KOPT-K1 (cell line): ENCODE measurements at regions not wholly inside any gene's neighbourhood (a gene's known extent, or its start where the extent isn't known, plus 50 kb on each side); places are given as distances from the start of the nearest gene placed in this dataset.

Experiments used
- H3K27ac ChIP-seq: fragments of 200-600 bp; sonication (generic); 2 replicates; pipeline ENCODE4 v1.5.1; 2016; ENCODE audit warnings: antibody characterized with exemption, mild to moderate bottlenecking, low read depth, low read length; ENCODE audit not compliant: poor library complexity, severe bottlenecking
- H3K36me3 ChIP-seq: fragments of 200-600 bp; sonication (generic); 2 replicates; pipeline ENCODE4 v1.5.1; 2017; ENCODE audit warnings: antibody characterized with exemption, mild to moderate bottlenecking, low read length, moderate library complexity; ENCODE audit not compliant: insufficient read depth
- H3K9me3 ChIP-seq: fragments of 200-600 bp; sonication (generic); 2 replicates; pipeline ENCODE4 v1.5.1; 2017; ENCODE audit warnings: antibody characterized with exemption, low read length, mild to moderate bottlenecking; ENCODE audit not compliant: insufficient read depth, poor library complexity, severe bottlenecking

DNA sequence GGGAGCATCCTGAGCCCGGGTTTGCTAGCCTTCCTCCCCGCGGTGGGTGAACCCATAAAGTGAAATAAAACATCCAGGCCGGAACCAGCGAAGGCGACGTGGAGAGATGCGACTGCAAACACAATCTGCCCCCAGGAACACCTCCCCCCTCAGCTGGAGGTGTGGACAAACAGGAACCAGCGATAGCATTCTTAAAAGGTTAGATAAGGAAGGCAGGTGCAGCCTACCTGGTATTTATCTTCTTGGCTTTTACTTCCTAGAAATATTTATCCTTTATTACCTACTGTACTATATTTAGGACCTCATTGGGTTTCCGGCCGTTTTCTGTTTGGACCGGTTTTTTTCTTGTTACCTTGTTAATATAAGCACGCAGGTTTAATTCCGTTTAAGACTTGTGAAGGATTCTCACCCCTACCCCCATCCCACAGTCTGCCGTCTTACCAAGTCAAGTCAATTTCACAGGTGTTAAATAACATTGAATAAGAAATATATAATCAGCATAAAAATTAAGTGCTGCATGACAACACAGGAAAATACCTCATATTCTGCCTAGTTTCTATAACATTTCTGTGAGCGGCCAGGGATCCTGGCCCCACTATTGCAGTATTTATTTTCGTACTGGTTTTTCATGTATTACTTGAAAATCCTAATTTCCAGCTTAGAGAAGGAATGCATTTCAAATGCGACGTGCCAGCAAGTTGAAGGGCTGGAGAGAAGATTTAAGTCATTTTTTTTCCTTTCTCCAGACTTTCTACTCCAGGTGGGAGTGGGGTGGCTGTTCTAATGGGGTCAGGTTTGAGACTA is 224.0 kb upstream of the ID2 start:
- Histone ChIP-seq H3K9me3 (no peaks in the 10 kb centered on the region), H3K36me3 (no peaks in the 10 kb centered on the region), H3K27ac (no peak overlapping the region)

DNA sequence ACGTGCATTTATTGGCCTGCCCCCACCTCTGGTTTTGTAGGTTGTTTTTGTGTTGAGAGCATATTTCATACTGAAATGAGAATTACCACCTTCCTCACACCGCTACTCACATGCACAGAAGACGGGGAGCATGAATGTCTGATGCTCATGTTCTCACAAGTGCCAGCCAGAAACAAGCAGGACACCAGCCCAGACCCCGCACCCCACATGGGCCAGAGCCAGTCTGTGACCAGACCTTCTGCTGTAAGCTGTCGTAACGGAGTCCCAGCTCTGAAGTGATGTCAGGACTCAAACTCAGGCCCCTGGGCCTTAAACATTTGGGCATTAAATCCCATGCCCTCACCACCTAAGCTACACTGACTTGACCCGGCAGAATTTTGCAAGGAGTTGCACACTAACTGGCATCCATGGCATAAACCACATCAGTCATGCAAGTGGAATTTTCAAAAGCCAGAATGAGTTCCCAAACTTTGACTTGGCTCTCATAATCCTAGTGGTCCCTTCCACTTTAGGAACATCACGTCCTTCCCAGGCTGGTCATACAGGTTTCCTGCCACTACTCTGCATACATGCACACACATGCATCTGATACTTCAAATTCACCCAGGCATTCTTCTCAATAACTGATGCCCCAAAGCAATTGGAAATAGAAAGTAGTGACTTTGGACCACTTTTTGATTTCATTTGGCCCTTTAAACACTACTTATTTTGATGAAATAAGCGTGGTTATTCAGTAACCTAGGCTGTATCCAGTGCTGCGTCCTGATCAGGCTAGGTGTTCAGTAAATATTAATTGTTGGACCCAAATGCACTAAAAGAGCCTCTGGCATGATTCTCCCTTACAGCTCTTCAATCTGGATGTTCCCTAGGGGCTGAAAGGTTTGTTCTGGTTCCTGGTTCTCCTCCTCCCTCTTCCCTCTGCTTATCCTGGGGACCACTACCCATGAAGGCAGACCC is 223.1 kb upstream of the ID2 start:
- H3K9me3 ChIP-seq = no peaks in the 10 kb centered on the region
- no peak overlapping the region for H3K27ac ChIP-seq
- H3K36me3 ChIP-seq = no peaks in the 10 kb centered on the region

DNA sequence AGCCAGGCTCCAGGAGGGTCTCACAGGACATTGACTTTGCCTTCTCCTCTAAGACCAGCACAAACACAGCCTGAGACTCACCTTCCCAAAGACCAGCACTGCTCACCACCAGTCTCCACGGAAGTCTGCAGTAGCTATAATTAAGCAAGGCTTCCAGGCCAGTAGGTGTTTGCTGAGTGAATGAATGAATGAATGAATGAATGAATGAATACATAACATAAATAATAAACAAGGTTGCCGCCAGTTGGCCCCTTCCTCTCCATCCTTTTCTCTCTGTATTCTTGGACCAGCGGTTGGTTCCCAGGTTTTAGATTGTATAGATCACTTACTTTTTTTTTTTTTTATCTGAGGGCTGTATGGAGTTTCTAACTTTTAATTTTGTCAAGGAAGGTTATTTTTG is 222.4 kb upstream of the ID2 start:
- Histone ChIP-seq H3K27ac (no peak overlapping the region), H3K36me3 (no peaks in the 10 kb centered on the region), H3K9me3 (no peaks in the 10 kb centered on the region)

DNA sequence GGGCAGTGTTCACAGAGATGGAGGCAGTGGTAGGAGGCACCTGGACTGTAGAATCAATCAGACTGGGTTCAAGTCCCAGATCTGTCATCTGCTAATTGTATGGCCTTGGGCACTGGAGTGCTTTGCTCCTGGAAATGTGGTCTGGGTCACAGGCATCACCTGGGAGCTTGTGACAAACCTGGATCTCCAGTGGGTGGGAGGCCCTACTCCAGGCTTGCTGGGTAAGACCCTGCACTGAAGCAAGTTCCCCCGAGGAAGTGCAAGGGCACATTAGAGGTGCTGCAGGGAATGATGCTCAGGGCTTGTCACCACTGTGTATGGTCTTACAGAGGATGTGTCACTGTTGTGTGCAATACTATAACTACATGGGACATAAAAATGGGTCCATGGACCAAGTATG is 220.5 kb upstream of the ID2 start:
- Histone ChIP-seq H3K27ac (no peak overlapping the region), H3K36me3 (no peaks in the 10 kb centered on the region), H3K9me3 (no peaks in the 10 kb centered on the region)

DNA sequence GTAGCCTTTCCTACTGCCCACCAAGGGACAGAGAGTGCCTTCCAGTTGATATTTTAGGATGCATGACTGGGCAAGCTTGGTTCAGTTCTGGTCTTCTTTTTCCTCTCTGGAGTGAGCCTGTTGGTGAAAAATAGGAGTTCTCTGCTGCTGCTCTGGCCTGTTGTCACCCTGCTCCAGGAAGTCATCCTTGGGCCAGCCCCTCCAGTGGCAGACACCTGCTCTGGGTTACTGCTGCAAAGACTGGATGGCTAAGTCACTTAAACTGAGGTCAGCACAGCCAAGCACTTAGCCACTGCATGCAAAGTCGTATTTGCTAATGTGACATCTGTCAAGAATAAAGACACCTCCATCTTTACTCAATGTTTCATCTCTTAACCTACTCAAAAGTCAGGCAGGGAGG is 219.6 kb upstream of the ID2 start:
- Histone ChIP-seq H3K9me3 (no peaks in the 10 kb centered on the region), H3K27ac (no peak overlapping the region), H3K36me3 (no peaks in the 10 kb centered on the region)

DNA sequence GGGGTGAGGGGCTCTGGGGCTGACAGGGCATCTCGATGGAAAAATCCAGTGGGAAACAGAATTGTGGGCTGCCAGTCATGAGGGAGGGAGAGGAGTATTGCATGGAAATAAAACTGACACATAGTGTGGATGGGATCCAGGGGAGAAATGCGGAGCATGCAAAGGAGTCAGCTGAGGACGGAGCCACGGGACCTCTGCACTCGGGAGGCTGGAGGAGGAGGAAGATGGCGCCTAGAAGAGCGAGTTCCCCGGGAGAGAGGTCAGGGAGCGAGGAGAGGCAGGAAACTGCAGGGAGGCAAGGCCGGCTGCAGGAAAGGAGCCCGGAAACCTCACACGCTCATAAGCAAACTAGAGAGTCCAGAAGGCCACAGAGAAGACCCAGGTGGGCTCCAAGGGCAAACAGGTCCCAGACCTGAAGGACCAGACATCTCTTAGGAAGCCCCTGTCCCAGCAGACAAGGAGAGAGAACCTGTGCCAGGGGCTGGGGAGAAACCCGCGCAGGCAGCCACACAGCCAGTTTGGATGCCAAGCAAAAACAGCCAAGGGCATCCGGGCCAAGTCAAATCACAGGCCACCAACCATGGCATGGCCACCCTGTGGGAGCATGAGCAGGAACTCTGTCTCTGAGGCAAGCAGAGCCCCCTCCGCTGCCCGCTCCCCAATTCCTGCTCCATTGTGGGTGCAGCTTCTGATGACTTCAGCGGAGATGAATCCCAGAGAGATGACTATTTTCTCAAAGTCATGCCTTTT is 218.8 kb upstream of the ID2 start:
- H3K9me3 ChIP-seq = no peaks in the 10 kb centered on the region
- H3K36me3 ChIP-seq = no peaks in the 10 kb centered on the region
- H3K27ac ChIP-seq = no peak overlapping the region

DNA sequence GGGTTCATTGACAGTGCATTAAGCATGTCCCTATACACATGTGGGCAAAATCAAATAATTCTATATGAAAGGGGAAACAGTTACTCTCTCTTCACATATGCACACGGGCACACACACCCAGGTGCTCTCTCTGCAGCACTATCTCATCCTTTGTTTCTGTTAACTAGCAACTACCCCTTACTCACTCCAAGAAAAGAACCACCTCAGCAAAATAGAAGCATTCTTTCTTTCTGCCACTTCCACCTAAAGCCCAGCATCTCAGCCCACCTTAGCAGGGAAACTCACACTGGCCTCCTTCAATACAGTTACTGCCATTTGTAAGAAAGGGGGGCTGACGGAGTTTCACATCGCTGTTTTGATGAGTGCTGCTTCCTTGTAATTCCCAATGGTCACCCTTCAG is 216.3 kb upstream of the ID2 start:
- Histone ChIP-seq H3K9me3 (no peaks in the 10 kb centered on the region), H3K27ac (no peak overlapping the region), H3K36me3 (no peaks in the 10 kb centered on the region)

DNA sequence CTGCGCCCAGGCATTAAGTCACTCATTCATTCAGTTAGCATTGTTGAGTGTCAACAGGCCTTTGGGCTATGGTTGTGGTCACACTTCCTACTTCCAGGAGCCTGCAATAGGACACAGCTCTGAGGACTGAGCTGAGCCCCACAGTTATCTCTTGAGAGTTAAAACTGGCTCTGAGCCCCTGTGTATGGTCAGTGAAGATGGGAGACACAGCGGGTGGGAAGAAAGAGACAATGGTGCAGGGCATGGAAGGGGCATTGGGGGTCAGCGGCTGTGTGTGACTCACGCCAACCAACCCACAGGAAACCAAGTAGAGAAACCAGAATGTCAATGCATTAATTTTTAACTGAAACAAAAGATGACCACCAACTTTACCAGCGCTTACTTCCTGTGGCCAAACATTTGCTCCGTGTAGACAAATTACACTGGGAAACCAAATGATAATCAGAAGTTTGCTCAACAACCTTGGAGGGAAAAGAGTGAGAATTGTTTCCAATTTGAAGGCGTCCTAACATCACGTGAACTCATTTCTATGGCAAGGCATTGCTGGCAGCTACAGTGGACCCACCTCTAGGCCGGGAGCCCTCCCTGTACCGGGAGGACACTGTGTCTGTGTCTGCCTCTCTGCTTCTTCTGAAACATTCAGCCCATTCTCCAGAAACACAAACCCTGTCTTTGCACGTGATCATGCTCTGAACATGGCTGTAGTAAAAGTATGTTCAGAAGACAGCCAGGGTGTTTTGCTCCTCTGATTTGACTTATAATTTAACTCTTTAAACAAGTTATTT is 212.0 kb upstream of the ID2 start:
- Histone ChIP-seq H3K9me3 (no peaks in the 10 kb centered on the region), H3K27ac (no peak overlapping the region), H3K36me3 (no peaks in the 10 kb centered on the region)

DNA sequence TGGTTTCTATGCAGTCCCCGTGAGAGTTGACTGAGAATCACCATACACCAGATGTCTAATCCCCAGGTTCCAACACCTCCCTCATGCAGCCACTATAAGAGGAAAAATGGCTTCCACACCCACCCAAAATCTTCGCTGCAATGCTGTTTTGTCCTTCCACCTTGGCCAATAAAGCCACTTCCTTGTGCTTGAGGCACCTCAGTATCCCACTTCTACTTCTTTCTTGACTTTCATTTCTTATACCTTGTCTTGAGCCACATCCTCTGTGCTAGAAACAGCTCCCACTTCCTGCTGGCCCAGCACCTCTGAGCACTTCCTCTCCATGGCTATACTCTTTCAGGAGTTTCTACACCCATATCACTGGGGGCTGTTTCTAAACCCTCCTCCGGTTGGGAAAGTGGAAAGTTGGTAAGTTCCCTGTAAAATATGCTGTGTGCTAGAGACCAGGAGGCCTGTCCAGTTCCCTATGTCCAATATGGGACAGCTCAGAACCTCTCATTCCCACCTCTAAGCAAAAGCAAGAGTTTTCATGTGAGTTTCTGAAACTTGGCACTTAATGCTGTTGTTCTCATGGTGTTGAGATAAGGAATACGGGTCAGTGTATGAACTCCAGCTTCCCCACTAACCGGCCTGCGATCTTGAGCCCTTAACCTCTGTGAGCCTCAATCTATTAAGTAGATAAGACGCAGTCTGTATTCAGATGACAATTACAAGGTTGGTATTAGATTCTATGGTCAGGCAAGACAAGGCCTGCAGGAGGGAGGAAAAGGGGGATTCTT is 209.1 kb upstream of the ID2 start:
- Histone ChIP-seq H3K36me3 (no peaks in the 10 kb centered on the region), H3K9me3 (no peaks in the 10 kb centered on the region), H3K27ac (peak overlapping the region; percentile 39)

DNA sequence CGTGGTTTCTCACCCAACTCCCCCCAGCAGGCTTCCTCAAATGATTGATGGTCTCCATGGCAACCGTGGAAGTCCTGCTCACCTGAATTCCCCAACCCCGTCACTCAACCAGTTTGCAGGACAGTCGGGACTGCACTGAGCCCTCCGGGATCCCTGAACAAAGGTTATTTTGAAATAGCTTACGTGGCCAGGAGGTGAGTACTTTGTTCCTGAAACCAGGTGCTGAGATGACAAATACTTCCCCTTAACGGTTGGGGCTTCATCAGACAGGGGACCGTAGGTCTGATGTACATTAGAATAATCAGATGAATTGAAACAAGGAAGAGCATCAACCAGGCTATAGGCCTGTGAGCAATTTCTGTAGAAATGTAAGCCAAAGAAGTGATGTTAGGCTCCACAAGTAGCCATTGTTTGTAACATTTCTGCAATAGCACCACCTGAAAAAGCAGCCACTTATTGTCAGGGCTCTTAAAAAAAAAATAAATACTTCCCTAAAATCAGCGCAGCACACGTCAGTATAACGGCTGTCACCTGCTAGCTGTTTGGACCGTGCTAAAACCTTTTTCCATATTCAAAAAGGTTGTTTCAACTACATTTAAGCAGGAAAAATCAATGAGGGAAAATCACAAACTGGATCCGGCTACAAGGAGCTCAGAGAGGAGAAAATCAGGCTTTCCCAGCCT is 206.4 kb upstream of the ID2 start:
- H3K9me3 ChIP-seq = no peaks in the 10 kb centered on the region
- no peak overlapping the region for H3K27ac ChIP-seq

DNA sequence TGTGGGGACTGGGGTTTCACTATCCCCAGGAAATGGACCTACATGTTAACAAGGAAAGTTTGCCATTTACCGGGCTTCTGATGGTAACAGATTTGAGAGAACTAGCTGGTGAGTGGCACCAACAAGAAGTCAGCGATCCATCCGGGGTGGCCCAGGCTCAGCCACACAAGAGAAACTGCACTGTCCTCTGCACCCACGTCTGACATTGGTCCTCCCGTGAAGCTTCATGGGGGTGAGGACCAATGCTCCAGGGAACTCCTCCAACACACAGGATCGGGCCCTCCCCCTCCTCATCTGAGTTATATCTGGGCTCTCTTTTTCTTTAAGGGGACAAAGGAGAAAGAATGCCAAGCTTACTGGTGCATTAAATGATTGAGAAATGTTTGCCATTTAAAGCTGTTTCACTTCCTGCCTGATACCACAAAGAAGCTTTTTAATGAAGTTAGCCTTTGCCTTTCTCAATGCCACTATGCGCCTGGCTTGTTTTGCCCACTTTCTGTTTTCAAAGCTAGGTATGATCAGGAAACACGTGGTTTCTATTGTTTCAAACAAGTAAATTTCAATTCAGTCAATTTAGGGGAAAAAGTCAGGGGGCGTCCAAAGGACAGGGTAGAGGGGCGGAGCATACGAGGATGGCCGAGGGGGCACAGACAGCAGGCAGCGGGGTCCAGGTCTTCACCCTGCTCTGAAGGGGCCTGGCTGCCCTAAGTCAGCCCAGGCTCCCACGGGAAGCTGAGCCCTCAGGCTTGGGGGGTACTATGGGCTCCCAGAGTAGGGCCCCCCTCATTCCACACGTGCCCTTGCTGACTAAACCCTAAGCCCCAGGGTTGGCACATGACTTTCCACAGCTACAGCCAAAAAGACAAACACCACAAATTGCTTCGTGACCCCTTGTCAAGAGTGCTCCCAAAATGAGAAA is 204.0 kb upstream of the ID2 start:
- Histone ChIP-seq H3K27ac (peak overlapping the region; percentile 59), H3K9me3 (no peaks in the 10 kb centered on the region), H3K36me3 (no peaks in the 10 kb centered on the region)

More for the DNA sequence above, 206.4 kb upstream of the ID2 start:
- H3K36me3 ChIP-seq = no peaks in the 10 kb centered on the region

DNA sequence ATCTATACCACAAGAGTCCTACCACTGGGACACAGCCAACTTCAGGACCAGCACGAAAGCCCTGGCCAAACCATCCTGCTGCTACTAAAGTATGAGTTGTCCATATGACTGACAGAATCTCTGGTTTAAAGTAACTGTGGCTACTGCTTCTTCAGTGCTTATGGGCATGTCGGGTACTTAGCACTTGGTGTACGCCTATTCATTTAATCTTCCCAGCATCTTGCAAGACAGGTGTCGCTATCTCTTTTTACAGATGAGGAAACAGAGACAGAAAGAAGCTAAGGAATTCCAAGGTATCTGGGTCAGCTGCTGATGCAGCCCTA is 203.4 kb upstream of the ID2 start:
- Histone ChIP-seq H3K27ac (peak overlapping the region; percentile 59), H3K36me3 (no peaks in the 10 kb centered on the region), H3K9me3 (no peaks in the 10 kb centered on the region)

DNA sequence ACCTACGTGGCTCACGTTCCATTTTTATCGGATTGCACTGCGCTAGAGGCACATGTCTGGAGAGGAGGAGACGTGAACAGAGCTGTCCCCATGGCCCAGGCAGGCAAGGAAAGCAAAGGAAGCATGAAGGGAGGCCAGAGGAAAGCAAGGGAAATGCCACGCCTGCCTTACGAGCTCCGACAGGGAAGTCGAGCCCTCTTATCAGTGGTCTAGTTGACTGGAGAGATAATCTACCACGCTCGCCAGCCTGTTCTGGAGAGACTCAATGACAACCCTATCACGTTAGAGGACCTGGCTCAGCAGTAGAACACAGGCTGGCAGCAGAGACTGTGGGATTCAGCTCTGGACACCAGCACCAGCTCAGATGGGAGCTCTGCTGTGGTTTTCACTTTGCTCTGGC is 202.6 kb upstream of the ID2 start:
- Histone ChIP-seq H3K9me3 (no peaks in the 10 kb centered on the region), H3K27ac (no peak overlapping the region), H3K36me3 (no peaks in the 10 kb centered on the region)
